Endothelial cell of umbilical vein (primary cell): ENCODE measurements at regions not wholly inside any gene's neighbourhood (a gene's known extent, or its start where the extent isn't known, plus 50 kb on each side); places are given as distances from the start of the nearest gene placed in this dataset.
A peak's percentile ranks its signal among the peaks of the same experiment; 100 is the strongest.

Experiments
- BruUV-seq: library from RNA; stranded (reverse); fragments of 400-500 nt; replicated peaks from 2 replicates; lab custom pipeline; 2021; lab: Mats Ljungman, UMichigan
- CTCF ChIA-PET: fragments of 300-600, 350-600 bp; sonication (Branson Sonifier 250); formaldehyde crosslinking; loops from one replicate; lab custom pipeline; 2021; ENCODE audit warnings: antibody characterized with exemption, inconsistent platforms; lab: Charles Lee
- POLR2A ChIA-PET: fragments of 300-600, 350-600 bp; sonication (Branson Sonifier 250); formaldehyde crosslinking; loops from one replicate; lab custom pipeline; 2021; ENCODE audit warnings: antibody characterized with exemption, inconsistent platforms; lab: Charles Lee
- DNase-seq: peaks from one replicate; pipeline ENCODE4 v3.0.0-alpha.2; 2011; ENCODE audit warnings: low read depth, low spot score
- FAIRE-seq: peaks from 2 replicates; lab custom pipeline; 2011; peaks lifted over from hg19 to GRCh38; lab: Jason Lieb, UNC
- H2AFZ ChIP-seq: 2 replicates; pipeline ENCODE4 v1.6.0; 2012; ENCODE audit warnings: low read depth, low read length, control low read depth, inconsistent platforms
- H3K27ac ChIP-seq: 2 replicates; pipeline ENCODE4 v1.5.1; 2011; ENCODE audit warnings: low read depth, mild to moderate bottlenecking, control low read depth, low read length, moderate library complexity; ENCODE audit not compliant: insufficient read depth
- H3K27me3 ChIP-seq, 2 experiments: 2 replicates each; pipeline versions ENCODE4 v1.6.0 to v1.6.1; 2011; ENCODE audit warnings: low read length in 2 of 2, mixed read lengths in 1 of 2; ENCODE audit not compliant: control insufficient read depth in 2 of 2, insufficient read depth in 2 of 2
- H3K36me3 ChIP-seq, 2 experiments: 2 replicates in 1 of 2; 3 replicates in 1 of 2; pipeline ENCODE4 v1.5.1; 2011; ENCODE audit warnings: low read length in 2 of 2, mild to moderate bottlenecking in 1 of 2, moderate library complexity in 1 of 2; ENCODE audit not compliant: control insufficient read depth in 2 of 2, insufficient read depth in 2 of 2; ENCODE audit errors: extremely low read depth in 1 of 2
- H3K4me1 ChIP-seq: 3 replicates; pipeline ENCODE4 v1.5.1; 2011; ENCODE audit warnings: mild to moderate bottlenecking, low read length; ENCODE audit not compliant: control insufficient read depth, insufficient read depth; ENCODE audit errors: extremely low read depth
- H3K4me2 ChIP-seq: 2 replicates; pipeline ENCODE4 v1.6.1; 2011; ENCODE audit warnings: low read length, control low read depth, mixed read lengths; ENCODE audit not compliant: insufficient read depth
- H3K4me3 ChIP-seq, 3 experiments: fragments of 200-600 bp in 1 of 3; sonication (generic), shearing (Covaris generic) in 1 of 3; replicated peaks in 1 of 3; 2 replicates each; pipeline ENCODE4 v1.5.1; 2011 to 2016; ENCODE audit warnings: control low read depth in 3 of 3, low read length in 3 of 3, mild to moderate bottlenecking in 2 of 3, inconsistent platforms in 1 of 3, low read depth in 1 of 3, moderate library complexity in 1 of 3; ENCODE audit not compliant: insufficient read depth in 1 of 3
- H3K79me2 ChIP-seq: 2 replicates; pipeline ENCODE4 v1.6.0; 2012; ENCODE audit warnings: low read length, inconsistent platforms; ENCODE audit not compliant: control insufficient read depth, insufficient read depth
- H3K9ac ChIP-seq: replicated peaks from 2 replicates; pipeline ENCODE3; 2011; ENCODE audit warnings: low read length, control low read depth; ENCODE audit not compliant: insufficient read depth; ENCODE audit errors: extremely low read depth
- H3K9me1 ChIP-seq: replicated peaks from 3 replicates; pipeline ENCODE4 v1.6.0; 2011; ENCODE audit warnings: mild to moderate bottlenecking, low read length; ENCODE audit not compliant: control insufficient read depth, insufficient read depth; ENCODE audit errors: extremely low read depth
- H3K9me3 ChIP-seq: replicated peaks from 2 replicates; pipeline ENCODE4 v1.5.1; 2012; ENCODE audit warnings: low read length, inconsistent platforms; ENCODE audit not compliant: control insufficient read depth, insufficient read depth
- H4K20me1 ChIP-seq: replicated peaks from 2 replicates; pipeline ENCODE3; 2011; ENCODE audit warnings: mild to moderate bottlenecking, low read length; ENCODE audit not compliant: control insufficient read depth, insufficient read depth; ENCODE audit errors: extremely low read depth
- CTCF ChIP-seq, 2 donors: IDR thresholded peaks; 1 replicate in 1 of 2; 2 replicates in 1 of 2; pipeline ENCODE4 v1.5.1; 2011; ENCODE audit warnings: low read length in 2 of 2, mild to moderate bottlenecking in 2 of 2, moderate library complexity in 2 of 2, control low read depth in 1 of 2, inconsistent platforms in 1 of 2, low read depth in 1 of 2; ENCODE audit not compliant: insufficient read depth in 1 of 2; ENCODE audit errors: extremely low read depth in 1 of 2
- EZH2 ChIP-seq: IDR thresholded peaks from 2 replicates; pipeline ENCODE4 v1.6.1; 2012; ENCODE audit warnings: borderline replicate concordance, low read depth, mild to moderate bottlenecking, moderate library complexity, low read length, inconsistent platforms; ENCODE audit not compliant: severe bottlenecking
- FOS ChIP-seq: IDR thresholded peaks from 2 replicates; pipeline ENCODE4 v1.6.1; 2011; ENCODE audit warnings: mild to moderate bottlenecking, low read length, moderate library complexity, borderline replicate concordance; ENCODE audit not compliant: insufficient read depth
- GATA2 ChIP-seq: IDR thresholded peaks from 2 replicates; pipeline ENCODE4 v1.7.0; 2011; ENCODE audit warnings: low read depth, mild to moderate bottlenecking, moderate library complexity, mixed read lengths, low read length; ENCODE audit not compliant: insufficient read length, insufficient read depth
- JUN ChIP-seq: IDR thresholded peaks from 2 replicates; pipeline ENCODE4 v1.6.1; 2011; ENCODE audit warnings: borderline replicate concordance, low read depth; ENCODE audit not compliant: insufficient read length, insufficient read depth
- MAX ChIP-seq: IDR thresholded peaks from 2 replicates; pipeline ENCODE4 v1.6.1; 2011; ENCODE audit not compliant: insufficient read depth, insufficient read length
- MYC ChIP-seq: IDR thresholded peaks from one replicate; pipeline ENCODE4 v1.6.1; 2011; ENCODE audit warnings: mild to moderate bottlenecking, low read depth, low read length
- POLR2A ChIP-seq: IDR thresholded peaks from 2 replicates; pipeline ENCODE4 v1.6.1; 2012; ENCODE audit warnings: low read depth, mild to moderate bottlenecking, control low read depth, low read length
- POLR2AphosphoS5 ChIP-seq: IDR thresholded peaks from 2 replicates; pipeline ENCODE4 v1.6.1; 2012; ENCODE audit warnings: low read depth, mild to moderate bottlenecking, control low read depth, low read length, moderate library complexity; ENCODE audit not compliant: insufficient read depth
- dilution Hi-C: fragments of 300-500 bp; cut with MboI; formaldehyde crosslinking; loops from one replicate; pipeline ENCODE4 v1.15.0; 2019; ENCODE audit warnings: low sequenced_read_pairs; ENCODE audit not compliant: extremely low pct_ligation_motif_present
- intact Hi-C: fragments of 100-400 bp; cut with micrococcal nuclease; formaldehyde crosslinking; loops from one replicate; pipeline ENCODE4 v1.10.0; 2022

- Histone ChIP-seq H3K36me3 (no peaks in the 10 kb centered on the region), H3K4me2 (no peak overlapping the region), H3K9ac (no peak overlapping the region), H3K4me1 (peaks cover 22% of the 10 kb centered on the region), H3K4me3 (no peak overlapping the region), H3K27ac (peak overlapping the region; percentile 92), H3K27me3 (no peaks in the 10 kb centered on the region), H2AFZ (peak overlapping the region; percentile 30), H3K79me2 (no peaks in the 10 kb centered on the region), H4K20me1 (no peaks in the 10 kb centered on the region), H3K9me1 (no peaks in the 10 kb centered on the region), H3K9me3 (no peaks in the 10 kb centered on the region)
- CTCF ChIA-PET = no interaction called here
- no TSS peak for BruUV-seq
- intact Hi-C loops (no loop called here), dilution Hi-C loops (no loop called here)
- DNase-seq = peak; percentile 56
- TF ChIP-seq POLR2AphosphoS5 (no peak), FOS (peak; percentile 37), MYC (no peak), CTCF (IDR thresholded peaks at IDR 0.05; ENCODE audit: extremely low read depth in 1 of 2, insufficient read depth in 1 of 2, low read depth in 1 of 2, low read length in 2 of 2) (no peak)
- no peak for FAIRE-seq
- POLR2A ChIA-PET = no interaction called here
These were observed 1188.2 kb upstream of the RAG2 start for GRCh38 chr11:37786214-37786755.

GRCh38 chr11:37774441-37774840 lies 1176.4 kb upstream of the RAG2 start:
- Histone ChIP-seq H2AFZ (no peak overlapping the region), H3K9me1 (no peaks in the 10 kb centered on the region), H3K9ac (no peak overlapping the region), H3K79me2 (no peaks in the 10 kb centered on the region), H4K20me1 (no peaks in the 10 kb centered on the region), H3K27me3 (no peaks in the 10 kb centered on the region), H3K36me3 (no peaks in the 10 kb centered on the region), H3K4me1 (no peaks in the 10 kb centered on the region), H3K27ac (no peak overlapping the region), H3K4me3 (no peak overlapping the region), H3K9me3 (no peaks in the 10 kb centered on the region), H3K4me2 (no peak overlapping the region)
- dilution Hi-C loops = no loop called here
- FAIRE-seq = no peak
- CTCF ChIA-PET = no interaction called here
- no peak for TF ChIP-seq MAX
- no peak for TF ChIP-seq CTCF (IDR thresholded peaks at IDR 0.05; ENCODE audit: extremely low read depth in 1 of 2, insufficient read depth in 1 of 2, low read depth in 1 of 2, low read length in 2 of 2)
- no peak for TF ChIP-seq GATA2
- no peak for TF ChIP-seq EZH2
- no peak for TF ChIP-seq FOS
- no peak for TF ChIP-seq POLR2AphosphoS5
- no peak for TF ChIP-seq POLR2A
- TF ChIP-seq MYC = no peak
- no peak for TF ChIP-seq JUN
- POLR2A ChIA-PET = no interaction called here
- BruUV-seq = no TSS peak
- DNase-seq = no peak
- intact Hi-C loops = no loop called here
